Inflammatory macrophage treated with lipopolysaccharide for 4 hours (primary cell): ENCODE measurements at regions not wholly inside any gene's neighbourhood (a gene's known extent, or its start where the extent isn't known, plus 50 kb on each side); places are given as distances from the start of the nearest gene placed in this dataset.

ENCODE experiments used
- DNase-seq: peaks from one replicate; pipeline ENCODE4 v3.0.0-alpha.2; 2020

- no peak for DNase-seq
Measured at GRCh38 chr2:18465979-18466378, 94.5 kb downstream of the RDH14 start.

- DNase-seq, result no peak
Measured at GRCh38 chr2:18464913-18465312, 95.5 kb downstream of the RDH14 start.

- no peak for DNase-seq
Measured at GRCh38 chr2:18456026-18456425, 104.4 kb downstream of the RDH14 start.

- no peak for DNase-seq
Measured at GRCh38 chr2:18455236-18455862, 105.1 kb downstream of the RDH14 start.

GRCh38 chr2:18454692-18455235 is 105.7 kb downstream of the RDH14 start:
- DNase-seq, result no peak

- no peak for DNase-seq
Measured at GRCh38 chr2:18446715-18447114, 113.7 kb downstream of the RDH14 start.

- DNase-seq, result no peak
Measured at GRCh38 chr2:18445433-18446320, 114.8 kb downstream of the RDH14 start.

GRCh38 chr2:18444806-18445205 is 115.6 kb downstream of the RDH14 start:
- DNase-seq, result no peak

GRCh38 chr2:18441583-18441982 is 118.9 kb downstream of the RDH14 start:
- DNase-seq, result no peak

- no peak for DNase-seq
Measured at GRCh38 chr2:18440777-18441176, 119.7 kb downstream of the RDH14 start.

- no peak for DNase-seq
Measured at GRCh38 chr2:18440141-18440661, 120.3 kb downstream of the RDH14 start.

GRCh38 chr2:18439716-18440115 is 120.7 kb downstream of the RDH14 start:
- DNase-seq, result no peak

GRCh38 chr2:18437909-18438308 is 122.5 kb downstream of the RDH14 start:
- no peak for DNase-seq

GRCh38 chr2:18436503-18437005 is 123.9 kb downstream of the RDH14 start:
- no peak for DNase-seq

GRCh38 chr2:18435426-18436037 is 124.9 kb downstream of the RDH14 start:
- DNase-seq, result peak; percentile 35

- no peak for DNase-seq
Measured at GRCh38 chr2:18433872-18434271, 126.6 kb downstream of the RDH14 start.

GRCh38 chr2:18432999-18433398 is 127.5 kb downstream of the RDH14 start:
- no peak for DNase-seq

GRCh38 chr2:18430996-18431748 is 129.3 kb downstream of the RDH14 start:
- DNase-seq, result no peak

- no peak for DNase-seq
Measured at GRCh38 chr2:18428516-18428915, 131.9 kb downstream of the RDH14 start.

GRCh38 chr2:18427762-18428161 is 132.7 kb downstream of the RDH14 start:
- DNase-seq, result no peak

- DNase-seq, result no peak
Measured at GRCh38 chr2:18426174-18426573, 134.3 kb downstream of the RDH14 start.

- DNase-seq, result no peak
Measured at GRCh38 chr2:18425210-18425703, 135.2 kb downstream of the RDH14 start.
